Retinal pigment epithelial cell (primary cell): ENCODE measurements at regions not wholly inside any gene's neighbourhood (a gene's known extent, or its start where the extent isn't known, plus 50 kb on each side); places are given as distances from the start of the nearest gene placed in this dataset.

Experiments used
- DNase-seq: peaks from one replicate; pipeline ENCODE4 v3.0.0-alpha.2; 2010; ENCODE audit warnings: low read depth
- H3K4me3 ChIP-seq: 2 replicates; pipeline ENCODE4 v1.5.1; 2011; ENCODE audit warnings: mild to moderate bottlenecking, low read length, control low read depth, moderate library complexity
- TF ChIP-seq, protein P1 (sequence below): conservative IDR thresholded peaks from 2 replicates; pipeline ENCODE4 v1.5.1; 2011; ENCODE audit warnings: low read depth, low read length, control low read depth, inconsistent platforms

DNA sequence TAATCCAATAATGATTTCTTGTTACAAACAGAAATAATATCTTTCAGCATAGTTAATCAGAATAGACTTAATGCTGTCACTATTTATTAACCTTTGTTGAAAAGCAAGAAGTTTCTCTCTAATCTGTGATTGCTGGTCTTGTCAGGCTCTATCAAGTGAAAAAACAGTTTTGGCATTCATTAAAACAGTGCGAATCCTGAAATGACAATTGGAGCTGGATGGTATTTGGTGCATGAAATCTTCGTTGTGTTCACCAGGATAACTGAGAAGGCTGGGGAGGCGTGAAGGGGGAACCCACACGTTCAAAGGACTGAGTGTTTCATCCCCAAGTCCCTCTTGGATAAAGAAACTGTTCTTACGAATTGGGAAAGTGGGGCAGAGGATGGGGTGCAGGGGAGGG lies 190.2 kb upstream of the MYL2 start:
- no peak for DNase-seq
- TF ChIP-seq, protein P1, sequence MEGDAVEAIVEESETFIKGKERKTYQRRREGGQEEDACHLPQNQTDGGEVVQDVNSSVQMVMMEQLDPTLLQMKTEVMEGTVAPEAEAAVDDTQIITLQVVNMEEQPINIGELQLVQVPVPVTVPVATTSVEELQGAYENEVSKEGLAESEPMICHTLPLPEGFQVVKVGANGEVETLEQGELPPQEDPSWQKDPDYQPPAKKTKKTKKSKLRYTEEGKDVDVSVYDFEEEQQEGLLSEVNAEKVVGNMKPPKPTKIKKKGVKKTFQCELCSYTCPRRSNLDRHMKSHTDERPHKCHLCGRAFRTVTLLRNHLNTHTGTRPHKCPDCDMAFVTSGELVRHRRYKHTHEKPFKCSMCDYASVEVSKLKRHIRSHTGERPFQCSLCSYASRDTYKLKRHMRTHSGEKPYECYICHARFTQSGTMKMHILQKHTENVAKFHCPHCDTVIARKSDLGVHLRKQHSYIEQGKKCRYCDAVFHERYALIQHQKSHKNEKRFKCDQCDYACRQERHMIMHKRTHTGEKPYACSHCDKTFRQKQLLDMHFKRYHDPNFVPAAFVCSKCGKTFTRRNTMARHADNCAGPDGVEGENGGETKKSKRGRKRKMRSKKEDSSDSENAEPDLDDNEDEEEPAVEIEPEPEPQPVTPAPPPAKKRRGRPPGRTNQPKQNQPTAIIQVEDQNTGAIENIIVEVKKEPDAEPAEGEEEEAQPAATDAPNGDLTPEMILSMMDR: no peak
- H3K4me3 ChIP-seq: no peak overlapping the region

DNA sequence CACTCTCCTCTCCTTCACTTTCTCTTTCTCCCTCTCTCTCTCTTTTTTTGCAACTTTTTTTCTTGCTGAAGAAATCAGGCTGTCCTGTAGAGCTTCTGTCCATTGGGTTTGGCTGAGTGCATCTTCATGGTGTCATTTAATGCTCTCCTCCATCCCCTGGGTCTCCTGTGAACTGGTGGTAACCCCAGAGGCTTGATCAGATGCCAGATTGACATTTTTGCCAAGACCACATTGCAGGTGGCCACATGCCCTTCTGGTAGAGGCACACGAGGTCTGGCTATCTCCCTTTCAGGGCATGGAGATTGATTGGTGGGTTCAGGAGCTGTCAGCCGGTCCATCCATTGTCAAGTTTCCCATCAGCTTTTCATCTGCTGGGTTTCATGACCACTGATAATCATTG lies 188.3 kb upstream of the MYL2 start:
- no peak overlapping the region for H3K4me3 ChIP-seq
- no peak for DNase-seq
- TF ChIP-seq, protein P1: no peak

DNA sequence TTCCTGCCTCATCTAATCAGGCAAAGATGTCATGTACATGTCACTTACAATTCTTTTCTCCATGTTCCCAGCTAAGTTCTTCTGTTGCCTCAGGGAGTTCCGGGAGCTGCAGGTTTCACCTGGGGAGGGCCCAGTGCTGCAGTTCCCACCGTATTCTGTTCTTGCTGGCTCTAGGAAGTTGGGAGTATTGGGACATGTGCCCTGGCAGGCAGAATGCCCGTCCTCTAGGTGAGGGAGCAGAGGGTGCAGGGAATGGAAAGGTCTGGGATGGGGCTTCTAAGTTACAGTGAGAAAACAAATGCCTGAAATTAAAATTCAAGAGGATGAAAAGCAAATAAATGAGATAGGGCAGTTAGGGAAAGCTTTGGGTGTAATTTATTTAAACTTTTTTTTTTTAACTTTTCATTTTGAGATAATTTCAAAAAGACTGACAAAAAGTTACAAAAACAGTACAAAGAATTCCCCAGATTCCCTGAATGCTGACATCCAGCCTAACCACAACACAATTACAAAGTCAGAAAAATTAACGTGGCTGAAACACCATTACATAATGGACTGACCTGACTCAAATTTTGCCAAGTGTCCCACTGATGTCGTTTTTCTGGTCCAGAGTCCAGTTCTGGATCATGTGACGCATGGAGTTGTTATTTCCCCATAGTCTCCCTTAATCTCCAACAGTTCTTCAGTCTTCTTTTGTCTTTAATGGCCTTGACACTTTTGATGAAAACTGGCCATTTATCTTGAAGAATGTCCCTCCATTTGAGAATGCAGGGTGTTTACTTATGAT lies 187.2 kb upstream of the MYL2 start:
- TF ChIP-seq, protein P1: no peak
- DNase-seq: no peak
- no peak overlapping the region for H3K4me3 ChIP-seq

DNA sequence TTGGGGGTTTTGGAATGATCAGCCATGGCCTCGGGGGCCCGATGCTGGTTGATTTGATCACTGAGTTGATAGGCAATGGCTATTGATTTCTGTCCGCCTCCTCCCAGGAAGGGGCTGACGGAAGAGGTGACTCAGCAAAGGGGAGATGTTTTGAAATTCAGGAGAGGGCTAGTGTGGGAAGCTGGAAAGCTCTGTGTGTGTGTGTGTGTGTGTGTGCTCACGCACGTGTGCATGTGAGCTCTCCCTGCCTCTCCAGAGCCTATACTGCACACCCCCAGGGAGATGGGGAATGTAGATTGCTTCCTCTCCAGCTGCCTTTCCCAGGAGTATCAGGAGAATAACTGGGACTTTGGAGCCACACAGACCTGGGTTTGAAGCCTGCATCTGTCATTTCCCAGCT lies 184.9 kb upstream of the MYL2 start:
- no peak overlapping the region for H3K4me3 ChIP-seq
- no peak for DNase-seq
- TF ChIP-seq, protein P1: no peak

DNA sequence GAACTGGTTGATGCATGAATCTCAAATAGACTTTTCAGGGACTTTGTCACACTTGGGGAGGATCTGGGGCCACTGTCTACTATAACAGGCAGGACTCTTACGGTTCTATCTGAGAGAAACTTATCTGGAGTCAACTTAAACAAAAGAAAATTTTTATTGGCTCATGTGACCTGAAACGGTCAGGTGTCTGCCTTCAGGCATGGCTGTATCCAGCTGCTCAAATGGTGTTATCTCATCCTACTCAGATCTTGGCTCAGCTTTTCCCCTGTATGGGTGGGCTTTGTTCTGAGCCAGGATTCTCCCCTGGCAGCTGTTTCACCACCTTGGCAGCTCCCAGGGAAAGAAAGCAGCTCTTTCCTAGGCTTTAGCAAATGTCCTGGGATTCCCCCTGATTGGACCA lies 183.2 kb upstream of the MYL2 start:
- DNase-seq: no peak
- TF ChIP-seq, protein P1: no peak

DNA sequence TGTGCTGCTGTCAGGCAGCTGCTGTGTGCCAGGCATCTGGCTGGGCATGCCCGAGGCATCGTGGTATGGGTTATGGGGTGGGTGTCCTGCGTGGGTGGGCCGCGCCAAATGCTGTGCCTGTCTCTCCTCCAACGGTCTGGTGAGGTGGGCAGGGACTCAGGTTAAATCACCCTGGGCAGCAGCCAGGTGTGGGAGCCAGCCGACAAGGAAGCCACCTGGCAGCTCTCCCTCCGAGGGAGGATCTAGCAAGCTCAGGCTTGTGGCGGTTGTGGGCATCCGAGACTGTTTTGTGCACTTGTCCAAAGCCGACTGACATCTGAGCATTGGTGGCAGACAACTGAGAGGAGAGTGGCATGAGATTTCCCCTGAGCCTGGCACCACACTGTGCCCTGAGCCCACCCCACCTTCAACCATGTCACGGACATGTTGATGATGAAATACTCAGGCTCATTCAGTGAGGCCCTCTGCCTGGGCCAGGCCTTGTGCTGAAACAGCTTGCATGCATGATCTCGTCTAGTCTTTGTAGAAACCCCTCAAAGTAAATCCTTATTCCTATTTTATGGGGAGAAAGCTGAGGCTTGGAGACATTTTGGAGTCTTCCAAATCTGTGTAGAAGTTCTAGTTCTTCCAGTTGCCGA lies 181.8 kb upstream of the MYL2 start:
- TF ChIP-seq, protein P1: no peak
- H3K4me3 ChIP-seq: no peak overlapping the region
- no peak for DNase-seq

More for the DNA sequence above, 183.2 kb upstream of the MYL2 start:
- H3K4me3 ChIP-seq: no peak overlapping the region

DNA sequence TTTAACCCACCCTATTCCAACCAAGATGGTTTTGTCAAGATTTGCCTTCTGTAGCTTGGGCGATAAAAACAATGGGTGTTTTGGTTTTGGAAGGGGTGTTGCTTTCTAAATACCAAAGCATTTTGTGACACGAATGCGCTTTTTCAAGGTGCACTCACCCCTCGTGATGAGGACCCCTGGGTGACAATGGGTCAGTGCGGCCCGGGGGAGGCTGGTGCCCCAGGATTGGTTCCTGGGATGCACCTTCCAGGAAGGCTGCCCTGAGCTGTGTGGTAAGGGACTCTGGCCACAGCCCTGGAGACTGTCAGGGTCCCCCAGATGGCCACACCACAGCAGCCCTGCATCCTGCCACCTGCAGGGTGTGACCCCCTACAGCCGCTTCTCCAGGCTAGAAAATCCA lies 180.6 kb upstream of the MYL2 start:
- no peak for DNase-seq

More for the DNA sequence above, 180.6 kb upstream of the MYL2 start:
- TF ChIP-seq, protein P1: no peak
- no peak overlapping the region for H3K4me3 ChIP-seq
